HFF-Myc (cell line): ENCODE measurements at regions not wholly inside any gene's neighbourhood (a gene's known extent, or its start where the extent isn't known, plus 50 kb on each side); places are given as distances from the start of the nearest gene placed in this dataset.

Source experiments
- DNase-seq: peaks from one replicate; pipeline ENCODE4 v3.0.0-alpha.2; 2011; ENCODE audit warnings: low read depth; ENCODE audit errors: extremely low read depth
- H3K4me3 ChIP-seq: replicated peaks from 2 replicates; pipeline ENCODE4 v1.5.1; 2011; ENCODE audit warnings: low read depth, mild to moderate bottlenecking, control low read depth, low read length
- CTCF ChIP-seq: IDR thresholded peaks from 2 replicates; pipeline ENCODE4 v1.5.1; 2012; ENCODE audit warnings: mild to moderate bottlenecking, low read depth, low read length, control low read depth; ENCODE audit errors: missing control alignments

GRCh38 chr12:102596031-102596430, 115.7 kb upstream of the IGF1 start:
- no peak for TF ChIP-seq CTCF
- no peak for DNase-seq

GRCh38 chr12:102595315-102595714, 115.0 kb upstream of the IGF1 start:
- no peak for DNase-seq
- H3K4me3 ChIP-seq = no peak overlapping the region
- TF ChIP-seq CTCF = no peak

More at GRCh38 chr12:102596031-102596430, 115.7 kb upstream of the IGF1 start:
- no peak overlapping the region for H3K4me3 ChIP-seq

GRCh38 chr12:102593134-102593533, 112.8 kb upstream of the IGF1 start:
- H3K4me3 ChIP-seq = no peak overlapping the region
- DNase-seq = no peak
- no peak for TF ChIP-seq CTCF

- H3K4me3 ChIP-seq = no peak overlapping the region
- DNase-seq = no peak
- TF ChIP-seq CTCF = no peak
Measured at GRCh38 chr12:102592134-102592533, 111.8 kb upstream of the IGF1 start.

GRCh38 chr12:102573237-102573636, 92.9 kb upstream of the IGF1 start:
- no peak overlapping the region for H3K4me3 ChIP-seq
- no peak for DNase-seq
- no peak for TF ChIP-seq CTCF

- DNase-seq = no peak
- no peak overlapping the region for H3K4me3 ChIP-seq
- no peak for TF ChIP-seq CTCF
Measured at GRCh38 chr12:102571889-102572288, 91.5 kb upstream of the IGF1 start.

- H3K4me3 ChIP-seq = no peak overlapping the region
- no peak for TF ChIP-seq CTCF
- no peak for DNase-seq
Measured at GRCh38 chr12:102570256-102570655, 89.9 kb upstream of the IGF1 start.
